HG02798 (cell line): ENCODE measurements at regions not wholly inside any gene's neighbourhood (a gene's known extent, or its start where the extent isn't known, plus 50 kb on each side); places are given as distances from the start of the nearest gene placed in this dataset.

Source experiments
- ATAC-seq: cut with Tn5 transposase; IDR thresholded peaks from one replicate; pipeline ENCODE4 v1.9.1; 2021; ENCODE audit warnings: mild to moderate bottlenecking; ENCODE audit not compliant: unreplicated experiment, poor library complexity

DNA sequence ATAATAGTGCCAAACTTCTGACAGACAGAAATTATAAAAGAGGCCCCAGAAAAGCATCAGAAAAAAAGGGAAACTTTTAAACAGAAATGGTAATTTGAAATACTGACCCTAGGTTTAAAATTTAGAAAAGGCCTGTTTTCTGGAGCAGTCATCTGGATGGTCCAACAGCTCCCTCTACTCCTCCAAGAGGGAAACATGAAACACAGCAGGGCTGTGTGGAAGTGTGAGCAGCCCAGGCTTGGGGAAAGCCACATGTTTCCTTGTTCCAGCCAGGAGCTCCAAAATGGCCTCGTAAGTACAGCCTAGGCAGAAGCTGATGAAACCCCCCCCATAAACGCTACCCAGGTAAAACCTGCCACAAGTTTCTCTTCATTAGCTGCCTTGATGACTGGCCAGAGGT is 499.3 kb upstream of the ADAMTS16 start:
- no peak for ATAC-seq

DNA sequence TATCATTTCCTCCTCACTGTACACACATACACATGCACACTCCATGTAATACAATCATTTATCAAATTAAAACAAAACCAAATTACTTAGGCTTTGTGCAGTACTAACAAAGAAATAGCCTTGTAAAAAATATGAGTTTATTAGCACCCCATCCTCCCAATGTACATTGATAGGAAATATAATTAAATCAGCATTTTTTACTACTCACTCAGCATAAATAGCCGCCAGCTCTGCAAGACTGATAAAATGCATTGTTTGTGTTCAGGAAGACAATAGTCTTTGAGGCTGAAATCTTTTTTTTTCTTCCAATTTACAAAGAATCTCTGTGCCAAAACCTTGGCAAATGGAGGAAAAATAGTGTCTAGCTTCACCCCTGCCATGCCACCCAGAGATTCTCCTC is 497.6 kb upstream of the ADAMTS16 start:
- ATAC-seq, result no peak

DNA sequence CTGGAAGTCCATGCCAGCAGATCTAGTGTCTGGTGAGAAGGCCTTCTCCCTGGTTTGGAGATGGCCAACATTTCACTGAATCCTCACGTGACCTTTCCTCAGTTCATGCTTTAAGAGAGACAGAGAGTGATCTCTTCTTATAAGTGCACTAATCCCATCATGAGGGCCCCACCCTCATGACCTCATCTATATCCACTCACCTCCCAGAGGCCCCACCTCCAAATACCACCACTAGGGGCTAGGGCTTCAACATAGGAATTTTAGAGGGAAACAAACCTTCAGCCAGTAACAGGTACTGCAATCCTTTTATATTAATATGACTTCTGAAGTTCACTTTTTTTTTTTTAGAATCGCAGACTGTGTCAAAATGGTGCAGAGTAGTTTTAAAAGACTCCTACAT is 496.9 kb upstream of the ADAMTS16 start:
- ATAC-seq, result no peak

DNA sequence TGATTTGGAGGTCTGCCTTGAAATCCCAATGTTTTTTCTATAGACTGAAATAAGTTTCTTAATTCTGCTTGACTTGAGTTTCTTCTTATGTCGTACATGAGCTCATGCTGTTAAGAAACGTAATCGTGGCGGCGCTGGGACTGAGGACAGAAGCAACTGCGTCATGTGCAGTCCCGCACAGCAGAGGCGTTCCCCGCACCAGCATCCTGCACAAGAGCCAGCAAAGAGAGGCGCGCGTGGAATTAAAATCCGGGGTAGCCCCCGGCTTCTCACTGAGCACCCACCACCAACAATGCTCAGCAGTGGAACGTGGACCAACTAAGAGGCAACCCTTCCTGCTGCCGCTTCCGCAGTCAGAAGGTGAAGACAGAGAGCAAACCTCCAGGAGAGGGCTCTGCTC is 496.2 kb upstream of the ADAMTS16 start:
- ATAC-seq, result no peak

DNA sequence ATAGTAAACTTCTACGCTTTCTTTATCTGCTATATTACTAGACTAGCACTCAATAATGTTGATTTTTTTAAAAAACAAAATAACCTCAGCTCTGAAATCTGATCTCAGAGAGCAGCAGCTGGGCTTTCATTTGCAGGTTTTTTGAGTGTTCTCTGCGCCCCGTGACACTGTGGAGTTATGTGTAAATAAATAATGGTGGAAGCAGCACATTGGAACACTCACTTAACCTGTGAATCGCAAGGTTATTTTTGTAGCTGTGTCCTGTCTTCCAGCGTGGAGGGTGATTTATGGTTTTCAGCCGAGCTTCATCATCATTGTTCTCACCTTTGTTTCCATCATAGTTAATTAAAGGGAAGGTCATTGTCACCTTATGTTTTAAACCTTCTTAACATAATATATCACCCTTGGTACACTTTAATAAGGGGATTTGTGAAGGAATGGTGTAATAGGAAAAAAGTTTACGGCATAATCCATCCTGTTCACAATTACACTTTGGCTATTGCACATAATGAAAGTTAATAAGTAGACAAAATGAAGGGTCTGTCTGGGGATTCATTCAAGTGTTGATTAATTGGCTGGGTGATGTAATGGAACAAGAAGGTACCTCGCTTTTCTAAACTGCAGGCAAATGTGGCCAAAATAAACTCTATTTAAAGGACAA is 493.3 kb upstream of the ADAMTS16 start:
- ATAC-seq, result no peak

DNA sequence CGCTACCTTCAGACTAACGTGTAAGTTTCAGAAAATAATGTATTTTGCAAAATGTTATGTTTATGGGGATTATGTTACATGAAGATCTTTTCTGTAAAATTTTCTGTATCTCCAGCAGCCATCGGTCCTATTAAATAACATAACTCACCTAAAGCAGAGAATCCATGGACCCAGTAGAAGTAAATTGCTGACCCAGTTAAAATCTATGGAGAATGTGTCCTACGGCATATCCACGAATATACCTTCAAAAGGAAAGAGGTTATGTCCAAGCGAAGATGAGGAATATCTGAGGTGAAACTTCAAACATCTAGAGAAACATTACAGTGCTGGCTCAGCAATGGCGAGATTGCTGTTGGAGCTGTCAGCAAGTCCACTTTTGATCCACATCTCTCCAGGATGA is 492.2 kb upstream of the ADAMTS16 start:
- ATAC-seq, result no peak

DNA sequence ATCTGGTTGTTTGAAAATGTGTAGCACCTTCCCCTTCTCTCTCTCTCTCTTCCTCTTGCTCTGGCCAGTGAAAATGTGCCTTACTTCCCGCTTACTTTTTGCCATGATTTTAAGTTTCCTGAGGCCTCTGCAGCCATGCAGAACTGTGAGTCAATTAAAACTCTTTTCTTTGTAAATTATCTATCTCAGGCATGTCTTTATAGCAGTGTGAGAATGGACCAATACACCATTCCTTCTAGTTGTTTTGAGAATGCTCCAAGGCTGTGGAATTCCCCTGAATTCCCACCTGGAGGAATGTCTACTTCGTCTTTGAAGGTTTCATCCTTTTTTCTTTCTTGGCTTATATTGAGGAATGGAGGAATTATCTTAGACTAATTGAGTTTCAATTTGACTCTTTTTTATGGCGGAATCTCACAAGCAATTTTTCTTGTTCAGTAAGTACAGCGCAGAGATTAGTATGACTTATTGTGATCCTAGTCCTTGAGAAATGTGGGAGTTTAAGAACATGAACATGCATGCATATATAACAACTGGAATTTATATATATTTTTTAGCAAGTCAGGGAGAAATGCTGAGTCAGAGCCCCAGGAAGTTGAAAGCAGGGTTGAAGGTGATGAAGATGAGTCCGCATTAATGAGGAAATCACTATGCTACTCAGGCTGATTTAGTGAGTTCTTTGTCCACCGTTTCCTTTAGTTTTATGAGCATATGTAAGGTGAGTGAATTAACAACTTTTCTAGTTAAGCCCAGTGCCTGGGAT is 488.1 kb upstream of the ADAMTS16 start:
- no peak for ATAC-seq

DNA sequence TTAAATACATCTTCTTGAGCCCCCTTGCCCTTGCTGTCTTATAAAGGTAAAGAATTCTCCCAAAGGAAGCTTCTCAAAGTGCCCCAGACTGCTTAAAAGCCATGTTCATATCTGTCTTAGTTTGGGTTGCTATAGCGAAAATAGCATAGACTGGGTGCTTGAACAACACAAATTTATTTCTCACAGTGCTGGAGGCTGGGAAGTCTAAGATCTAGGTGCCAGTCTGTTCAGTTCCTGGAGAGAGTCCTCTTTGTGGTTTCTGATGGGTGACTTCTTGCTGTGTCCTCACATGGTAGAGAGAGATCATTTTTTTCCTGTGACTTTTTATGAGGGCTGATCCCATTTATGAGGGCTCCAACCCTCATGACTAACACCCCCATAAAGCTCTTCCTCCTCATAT is 486.7 kb upstream of the ADAMTS16 start:
- no peak for ATAC-seq

DNA sequence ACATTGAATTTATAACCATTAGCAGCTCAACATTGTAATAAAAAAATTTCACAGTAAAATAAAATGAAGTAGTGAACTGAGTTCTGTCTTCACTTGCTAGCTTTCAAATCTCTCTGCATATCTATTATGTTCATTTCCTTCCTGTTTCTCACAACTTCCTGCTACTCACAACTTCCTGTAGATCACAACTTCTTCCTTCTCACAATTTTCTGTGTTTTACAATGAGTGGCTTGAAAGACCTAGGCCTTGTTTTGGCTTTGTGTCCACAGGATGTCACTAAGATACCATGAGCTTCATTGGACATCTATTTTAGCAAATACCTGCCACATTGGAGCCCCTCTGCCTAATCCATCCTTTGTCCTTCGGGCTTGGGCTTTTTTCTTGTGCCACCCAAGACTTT is 480.3 kb upstream of the ADAMTS16 start:
- no peak for ATAC-seq

DNA sequence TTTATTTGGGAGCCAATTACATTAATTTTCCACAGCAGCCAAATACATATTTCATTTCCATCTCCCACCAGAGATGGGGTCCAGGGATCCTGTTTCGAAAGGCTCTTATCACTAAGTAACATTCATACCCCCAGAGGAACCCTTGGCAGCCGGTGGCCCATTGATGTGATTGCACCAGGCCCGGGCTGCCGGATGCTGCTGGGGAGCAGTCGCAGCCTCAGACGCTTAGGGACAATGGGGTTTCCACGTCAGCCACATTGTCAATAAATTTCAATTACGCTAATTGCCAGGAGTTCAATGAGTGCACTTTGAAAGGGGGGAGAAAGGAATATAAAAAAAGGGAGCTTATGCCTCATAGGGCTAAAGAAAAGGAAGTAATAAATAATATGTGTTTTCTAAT is 478.8 kb upstream of the ADAMTS16 start:
- no peak for ATAC-seq

DNA sequence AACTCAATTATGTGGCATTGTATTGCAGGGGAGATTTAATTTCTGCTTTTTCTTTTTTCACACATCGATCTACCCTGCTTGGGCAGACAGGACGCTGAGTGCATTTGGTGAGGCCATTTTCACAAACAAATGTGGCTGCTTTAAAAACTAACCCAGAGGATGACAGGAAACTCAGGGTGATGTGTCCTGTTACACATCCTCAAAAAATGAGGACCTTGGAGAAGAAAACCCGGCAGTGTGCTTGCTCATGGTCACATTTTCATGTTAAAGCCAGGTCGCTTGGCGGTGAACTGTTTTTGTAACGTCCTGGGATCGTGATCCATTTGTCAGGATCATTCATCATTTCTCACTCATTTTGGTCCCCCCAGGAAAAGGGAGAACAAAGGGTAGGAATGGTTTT is 478.3 kb upstream of the ADAMTS16 start:
- ATAC-seq, result no peak

DNA sequence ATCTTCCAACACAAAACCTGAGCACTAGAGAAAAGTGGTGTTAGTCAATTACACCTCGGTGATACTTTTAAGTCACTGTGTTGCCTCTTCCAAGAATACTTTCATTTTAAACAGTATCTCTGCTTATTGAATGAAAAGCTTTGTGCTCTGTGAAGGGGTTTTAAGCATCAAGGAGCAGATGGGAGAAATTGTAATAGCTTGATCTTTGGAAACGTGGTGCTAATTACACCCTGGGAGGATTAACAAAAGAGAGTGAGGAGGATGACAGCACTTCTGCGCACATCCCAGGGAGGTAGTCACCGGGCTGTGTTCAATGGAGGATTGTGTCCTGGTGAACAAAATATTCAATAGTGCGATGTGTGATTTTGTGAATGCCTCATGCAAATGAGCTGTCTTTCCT is 477.4 kb upstream of the ADAMTS16 start:
- ATAC-seq, result no peak

DNA sequence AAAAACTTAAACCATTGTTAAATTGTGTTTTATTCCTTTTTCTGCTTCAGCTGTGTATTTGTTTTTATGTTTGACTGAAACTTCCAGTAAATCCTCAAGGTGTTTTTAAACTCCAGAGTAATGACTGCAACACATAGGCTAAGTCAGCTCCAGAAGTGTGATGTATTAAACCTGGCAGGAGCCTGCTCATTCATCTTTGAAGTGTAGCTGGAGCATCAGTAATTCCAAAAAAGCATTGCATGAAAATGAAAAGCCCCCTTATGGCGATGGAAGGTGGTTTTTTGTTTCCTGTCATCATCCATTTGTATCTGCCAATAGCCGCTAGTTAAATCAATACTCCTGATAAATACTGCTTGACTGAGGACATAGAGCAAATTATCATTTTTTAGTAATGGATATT is 474.2 kb upstream of the ADAMTS16 start:
- ATAC-seq, result no peak

DNA sequence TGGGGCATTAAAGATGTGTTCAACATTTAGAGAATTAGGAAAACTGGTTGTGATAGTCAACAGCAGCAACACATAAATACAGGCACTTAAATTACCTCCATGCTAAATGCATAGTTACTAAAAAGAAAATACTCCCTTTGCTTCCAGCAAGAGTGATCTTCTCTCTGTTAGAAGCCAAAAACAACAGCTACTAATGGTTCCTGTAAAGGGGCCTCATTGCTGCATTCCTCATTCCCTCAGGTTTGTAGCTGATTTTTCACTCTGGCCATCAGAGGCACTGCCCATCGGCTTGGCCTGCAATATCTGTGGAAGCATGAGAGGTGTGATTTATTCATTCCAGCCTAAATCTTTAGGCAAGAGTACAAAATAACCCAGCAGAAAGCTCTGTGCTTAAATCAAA is 466.0 kb upstream of the ADAMTS16 start:
- no peak for ATAC-seq

DNA sequence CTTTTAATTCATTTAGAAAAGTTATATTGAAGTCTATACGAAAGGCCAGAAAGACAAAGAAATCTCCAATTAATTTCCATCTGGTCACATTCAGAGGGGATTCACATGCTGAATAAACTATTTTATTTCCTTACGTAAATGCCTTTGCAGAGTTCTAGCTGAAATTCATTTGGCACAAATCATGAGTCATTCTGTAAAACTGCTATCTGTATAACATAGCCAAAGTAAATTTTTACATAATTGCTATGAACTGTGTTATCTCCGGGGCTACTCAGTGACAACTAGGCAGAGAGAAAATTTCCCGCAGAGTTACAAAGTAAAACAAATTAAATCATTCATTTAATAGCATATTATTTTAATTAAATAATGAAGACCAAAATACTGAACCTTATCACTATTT is 463.2 kb upstream of the ADAMTS16 start:
- no peak for ATAC-seq

DNA sequence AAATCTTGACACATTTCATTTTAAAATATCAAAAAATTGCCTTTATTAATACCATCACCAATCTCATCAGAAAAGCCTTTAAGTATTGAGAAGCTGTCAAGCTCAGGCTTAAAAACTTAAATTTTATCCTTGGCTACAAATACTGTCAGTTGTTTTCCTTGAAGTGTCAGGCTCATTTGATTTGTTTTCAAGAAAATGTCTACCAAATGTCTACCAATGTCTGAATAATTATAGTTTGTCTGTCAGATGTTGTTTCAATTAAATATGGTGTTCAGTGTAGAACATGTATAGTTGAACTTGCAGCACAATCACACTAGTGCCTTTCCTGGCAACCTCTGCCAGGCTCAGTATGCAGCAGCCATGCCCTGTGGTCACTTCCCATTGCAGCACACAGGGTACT is 455.2 kb upstream of the ADAMTS16 start:
- no peak for ATAC-seq

DNA sequence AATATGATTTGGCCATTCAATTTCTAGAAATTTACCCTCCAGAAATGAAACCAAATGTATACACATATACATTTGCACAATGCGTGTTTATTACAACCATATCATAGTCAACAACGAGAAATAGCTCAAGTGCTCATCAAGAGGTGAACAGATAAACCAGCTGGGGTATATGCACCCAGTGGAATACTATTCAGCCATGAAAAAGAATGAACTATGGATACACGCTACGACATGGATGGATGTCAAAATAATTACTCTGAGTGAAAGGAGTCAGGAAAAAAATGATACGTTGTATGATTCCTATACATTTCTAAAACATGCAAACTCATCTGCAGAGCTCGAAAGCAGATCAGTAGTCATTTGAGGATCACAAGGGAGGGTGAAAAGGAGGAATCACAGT is 441.5 kb upstream of the ADAMTS16 start:
- no peak for ATAC-seq

DNA sequence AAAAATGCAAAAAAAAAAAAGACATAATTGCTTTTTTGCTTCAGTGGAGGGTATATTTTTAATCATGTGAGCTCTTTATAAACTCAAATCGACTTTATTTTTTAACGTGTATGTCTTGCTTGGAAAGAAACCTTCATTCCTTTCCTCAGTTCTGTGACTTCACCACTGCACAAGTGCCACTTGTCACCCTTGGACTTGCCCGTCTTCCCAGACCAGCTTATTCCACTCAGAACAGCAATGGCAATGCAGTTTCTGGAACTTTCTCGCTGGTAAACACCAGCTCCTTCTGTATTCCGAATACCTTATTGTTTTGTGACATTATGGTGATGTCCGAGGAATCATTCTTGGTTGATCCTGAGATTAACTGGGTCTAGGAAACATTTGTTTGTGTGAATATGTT is 440.5 kb upstream of the ADAMTS16 start:
- no peak for ATAC-seq

DNA sequence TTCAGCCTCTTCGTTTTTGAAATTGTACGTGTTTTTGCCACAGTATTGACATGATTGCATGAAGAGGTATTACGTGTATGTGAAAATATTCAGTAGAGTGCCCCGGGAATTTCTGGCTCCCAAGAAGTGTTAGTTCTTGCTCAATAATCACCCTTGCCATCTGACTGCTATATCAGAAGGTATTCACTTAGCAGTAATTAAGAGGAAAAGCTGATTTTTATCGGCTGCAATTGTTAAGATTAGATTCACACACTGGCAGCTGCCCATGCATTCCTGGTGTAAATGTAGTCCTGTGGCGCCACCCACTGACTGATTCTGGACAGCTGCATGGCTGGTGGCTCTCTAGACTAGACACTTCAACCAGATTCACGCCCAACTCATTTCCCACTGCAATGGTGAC is 440.1 kb upstream of the ADAMTS16 start:
- no peak for ATAC-seq

DNA sequence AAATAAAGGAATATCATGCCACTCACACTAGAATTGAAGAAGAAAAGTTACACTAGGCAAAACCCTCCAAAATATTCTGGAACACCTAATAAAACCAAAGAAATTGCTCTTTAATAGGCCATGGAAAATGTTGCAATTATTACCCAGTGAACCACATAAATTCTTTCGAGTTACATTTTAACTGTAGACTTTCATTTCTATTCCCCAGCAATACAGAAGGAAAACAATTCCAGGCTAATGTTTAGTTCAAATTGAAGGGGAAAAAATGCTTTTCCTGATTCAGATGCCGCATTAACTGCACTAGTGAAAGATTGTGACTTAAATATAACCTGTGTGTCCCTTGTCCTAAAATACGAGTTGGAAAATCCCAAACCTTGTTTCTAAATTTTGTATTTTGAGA is 439.3 kb upstream of the ADAMTS16 start:
- ATAC-seq, result no peak

DNA sequence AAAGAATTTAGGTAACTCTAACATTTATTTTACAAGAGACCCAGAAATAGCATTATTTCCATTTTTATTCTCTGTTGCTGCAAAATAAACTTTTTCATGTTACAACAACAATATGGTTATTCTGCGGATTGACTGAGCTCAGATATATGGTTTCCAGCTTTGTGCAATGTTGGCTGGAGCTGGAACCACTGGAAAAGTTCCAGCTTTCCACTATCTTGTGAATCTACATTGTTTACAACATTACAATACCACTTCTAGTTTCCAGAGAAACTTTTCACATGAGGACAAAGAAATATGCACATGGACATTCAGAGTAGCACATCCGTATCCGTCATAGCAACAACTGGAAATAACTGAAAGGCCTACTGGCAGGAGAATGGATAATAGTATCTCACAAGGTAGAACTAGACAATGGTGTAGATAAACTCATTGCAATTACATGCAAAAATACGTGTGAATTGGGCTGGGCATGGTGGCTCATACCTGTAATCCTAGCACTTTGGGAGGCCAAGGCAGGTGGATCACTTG is 436.1 kb upstream of the ADAMTS16 start:
- no peak for ATAC-seq

DNA sequence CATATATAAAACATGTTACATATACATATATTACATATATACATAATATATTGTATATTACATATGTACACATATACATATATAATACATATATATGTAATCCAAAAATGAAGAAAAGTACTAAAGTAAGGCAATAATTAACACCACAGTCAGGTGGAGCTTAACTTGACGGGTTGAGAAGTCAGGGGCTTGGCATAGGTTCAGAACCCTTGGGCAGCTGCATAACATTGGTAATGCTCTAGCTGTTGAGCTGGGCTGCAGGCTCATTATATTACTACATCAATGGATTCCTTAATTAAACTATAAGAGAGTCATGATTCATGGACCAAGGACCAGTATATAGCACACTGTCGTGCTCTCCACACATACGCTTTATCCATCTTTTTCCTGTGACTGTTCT is 435.2 kb upstream of the ADAMTS16 start:
- no peak for ATAC-seq
